SK-N-MC (cell line): ENCODE measurements at regions not wholly inside any gene's neighbourhood (a gene's known extent, or its start where the extent isn't known, plus 50 kb on each side); places are given as distances from the start of the nearest gene placed in this dataset.

ENCODE experiments used
- EZH2 ChIP-seq: fragments of 200-600 bp; sonication (generic); IDR thresholded peaks from one replicate; pipeline ENCODE4 v1.6.1; 2017; ENCODE audit warnings: antibody characterized with exemption
- POLR2AphosphoS5 ChIP-seq: IDR thresholded peaks from 2 replicates; pipeline ENCODE4 v1.6.1; 2012; ENCODE audit warnings: mild to moderate bottlenecking, low read depth, low read length, borderline replicate concordance

DNA sequence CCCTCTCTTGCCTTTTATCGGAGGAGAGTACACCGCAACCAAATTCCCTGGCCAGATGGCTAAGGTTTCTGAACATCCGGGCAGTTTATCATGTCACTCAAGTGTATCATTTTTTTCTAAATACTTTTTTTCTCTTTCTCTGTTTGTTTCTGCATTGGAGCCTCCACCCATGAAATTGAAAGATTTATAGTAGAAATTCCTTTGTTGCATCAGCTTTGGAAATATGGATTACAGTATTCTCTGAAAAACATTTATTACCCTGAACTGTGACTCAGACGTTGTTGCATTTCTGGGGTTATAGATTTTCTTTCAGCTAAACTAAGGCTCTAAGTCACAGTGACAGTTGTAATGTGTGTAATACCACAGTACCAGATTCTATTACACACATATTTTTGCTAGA is 187.0 kb downstream of the SPTSSA start:
- TF ChIP-seq POLR2AphosphoS5 (no peak), EZH2 (no peak)
